CD4-positive, CD25-positive, alpha-beta regulatory T cell (primary cell): ENCODE measurements at regions not wholly inside any gene's neighbourhood (a gene's known extent, or its start where the extent isn't known, plus 50 kb on each side); places are given as distances from the start of the nearest gene placed in this dataset.

Experiments
- ATAC-seq, 2 donors: fragments of 150-1000 bp; cut with Tn5 transposase; one replicate each; pipeline ENCODE4 v1.10.0; 2021; ENCODE audit warnings: low read depth in 2 of 2, moderate number of reproducible peaks in 2 of 2, moderate library complexity in 1 of 2
- DNase-seq, 3 donors: peaks; one replicate each; pipeline versions ENCODE4 v3.0.0 to v3.0.0-alpha.2; 2012 to 2022; ENCODE audit warnings: mixed read lengths in 1 of 3
- H3K27ac ChIP-seq: one replicate; pipeline ENCODE4 v1.7.0; 2013; ENCODE audit warnings: mild to moderate bottlenecking, low read length; ENCODE audit not compliant: insufficient read depth, poor library complexity, severe bottlenecking
- H3K27me3 ChIP-seq: one replicate; pipeline ENCODE4 v1.7.0; 2013; ENCODE audit warnings: low read length; ENCODE audit not compliant: control insufficient read depth, insufficient read depth
- H3K36me3 ChIP-seq: one replicate; pipeline ENCODE4 v1.7.0; 2013; ENCODE audit warnings: mild to moderate bottlenecking, low read length, moderate library complexity; ENCODE audit not compliant: control insufficient read depth, insufficient read depth
- H3K4me1 ChIP-seq: 2 replicates; pipeline ENCODE4 v1.7.0; 2013; ENCODE audit warnings: mild to moderate bottlenecking, low read length; ENCODE audit not compliant: insufficient read depth, control insufficient read depth, poor library complexity, severe bottlenecking
- H3K4me3 ChIP-seq: one replicate; pipeline ENCODE4 v1.7.0; 2013; ENCODE audit warnings: low read depth, mild to moderate bottlenecking, low read length, moderate library complexity
- H3K9me3 ChIP-seq, 2 experiments: 1 replicate in 1 of 2; 2 replicates in 1 of 2; pipeline ENCODE4 v1.7.0; 2013; ENCODE audit warnings: low read length in 2 of 2, mild to moderate bottlenecking in 1 of 2, moderate library complexity in 1 of 2; ENCODE audit not compliant: control insufficient read depth in 2 of 2
- H3K27ac Mint-ChIP-seq, 3 donors: one replicate each; pipeline ENCODE4 v1.8.0; 2020 to 2022; ENCODE audit warnings: mild to moderate bottlenecking in 3 of 3, mixed read lengths in 3 of 3, moderate library complexity in 2 of 3
- H3K27me3 Mint-ChIP-seq: one replicate; pipeline ENCODE4 v1.8.0; 2022; ENCODE audit warnings: mild to moderate bottlenecking, mixed read lengths
- H3K36me3 Mint-ChIP-seq: one replicate; pipeline ENCODE4 v1.8.0; 2020; ENCODE audit warnings: mixed read lengths
- H3K4me1 Mint-ChIP-seq, 4 donors: one replicate each; pipeline ENCODE4 v1.8.0; 2020 to 2022; ENCODE audit warnings: mixed read lengths in 4 of 4, mild to moderate bottlenecking in 1 of 4
- H3K4me3 Mint-ChIP-seq, 4 donors: one replicate each; pipeline ENCODE4 v1.8.0; 2020 to 2022; ENCODE audit warnings: mild to moderate bottlenecking in 4 of 4, mixed read lengths in 4 of 4, moderate library complexity in 3 of 4
- H3K9me3 Mint-ChIP-seq, 7 donors: one replicate each; pipeline ENCODE4 v1.8.0; 2020 to 2022; ENCODE audit warnings: mixed read lengths in 7 of 7, mild to moderate bottlenecking in 3 of 7, moderate library complexity in 2 of 7

- no peaks in the 10 kb centered on the region for H3K36me3 Mint-ChIP-seq
- Histone ChIP-seq H3K36me3 (no peaks in the 10 kb centered on the region), H3K27ac (no peak overlapping the region), H3K27me3 (no peaks in the 10 kb centered on the region), H3K4me1 (no peaks in the 10 kb centered on the region), H3K4me3 (no peak overlapping the region), H3K9me3 (no peaks in the 10 kb centered on the region)
- H3K27ac Mint-ChIP-seq = no peak overlapping the region
- no peaks in the 10 kb centered on the region for H3K27me3 Mint-ChIP-seq
- no peak for ATAC-seq
- no peak overlapping the region for H3K4me3 Mint-ChIP-seq
- H3K4me1 Mint-ChIP-seq = no peaks in the 10 kb centered on the region
- H3K9me3 Mint-ChIP-seq = peaks cover 0 to 6% (median 1%) of the 10 kb centered on the region in 7 donors
- DNase-seq = no peak
Observed at GRCh38 chr6:22884456-22884855, 315.1 kb downstream of the HDGFL1 start.

- Mint-ChIP-seq H3K9me3 (peaks cover 0 to 6% (median 2%) of the 10 kb centered on the region in 7 donors), H3K27ac (no peak overlapping the region), H3K4me1 (no peaks in the 10 kb centered on the region), H3K36me3 (no peaks in the 10 kb centered on the region), H3K4me3 (no peak overlapping the region), H3K27me3 (no peaks in the 10 kb centered on the region)
- Histone ChIP-seq H3K4me1 (no peaks in the 10 kb centered on the region), H3K36me3 (no peaks in the 10 kb centered on the region), H3K27me3 (no peaks in the 10 kb centered on the region), H3K9me3 (no peaks in the 10 kb centered on the region), H3K4me3 (no peak overlapping the region), H3K27ac (no peak overlapping the region)
- ATAC-seq = no peak
- DNase-seq = no peak
Observed at GRCh38 chr6:22886650-22887581, 317.6 kb downstream of the HDGFL1 start.

DNA sequence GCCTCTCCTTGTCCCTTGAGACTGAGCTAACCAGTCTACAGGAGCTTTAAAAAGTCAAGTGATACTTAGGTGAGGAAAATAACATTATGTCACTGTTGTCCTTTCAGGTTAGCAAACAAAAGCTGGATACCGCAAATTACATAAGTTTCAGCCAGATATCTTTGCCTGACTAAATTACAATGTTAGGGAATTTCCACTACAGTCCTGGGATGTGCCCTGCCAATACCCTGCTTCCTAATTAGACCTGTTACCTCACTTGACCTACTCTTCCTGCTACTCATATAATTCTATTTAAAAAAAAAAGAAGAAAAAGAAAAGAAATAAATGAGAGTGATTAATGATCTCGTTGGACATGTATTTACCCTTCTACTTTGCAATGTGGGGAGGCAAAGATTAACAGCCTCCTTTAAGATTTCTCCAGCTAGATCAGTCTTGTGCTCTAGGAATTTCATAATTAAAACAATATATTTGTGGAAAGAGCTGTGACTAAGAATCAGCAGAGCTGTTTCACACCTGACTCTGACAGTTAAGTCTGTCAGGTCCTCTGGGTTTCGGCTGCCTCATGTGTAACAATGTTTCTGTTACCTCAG is 318.9 kb downstream of the HDGFL1 start:
- no peak overlapping the region for H3K27ac Mint-ChIP-seq

DNA sequence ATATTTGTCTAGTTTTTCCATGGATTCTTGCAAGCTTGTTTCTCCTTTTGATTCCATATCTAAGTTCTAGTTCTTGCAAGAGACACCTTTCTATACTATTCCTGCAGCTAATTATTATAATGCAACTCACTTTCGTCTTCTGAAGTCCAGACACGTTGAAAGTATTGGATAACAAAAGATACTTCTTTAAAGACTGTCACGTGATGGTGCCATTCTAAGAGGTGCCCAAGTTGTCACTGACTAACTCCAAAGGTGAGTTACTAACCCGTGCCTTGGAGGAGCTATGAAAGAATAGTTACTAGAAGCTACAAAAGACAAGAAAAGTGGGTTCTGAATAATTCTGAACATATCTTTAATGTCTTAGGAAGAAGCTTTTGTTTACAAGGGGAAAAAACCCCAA is 322.6 kb downstream of the HDGFL1 start:
- Histone ChIP-seq H3K4me3 (no peak overlapping the region), H3K27ac (no peak overlapping the region), H3K36me3 (no peaks in the 10 kb centered on the region), H3K9me3 (no peaks in the 10 kb centered on the region), H3K27me3 (no peaks in the 10 kb centered on the region), H3K4me1 (no peaks in the 10 kb centered on the region)
- Mint-ChIP-seq H3K4me3 (no peak overlapping the region), H3K27ac (no peak overlapping the region), H3K9me3 (peaks cover 0 to 4% (median 1%) of the 10 kb centered on the region in 7 donors), H3K4me1 (no peaks in the 10 kb centered on the region), H3K27me3 (no peaks in the 10 kb centered on the region), H3K36me3 (no peaks in the 10 kb centered on the region)
- no peak for ATAC-seq
- no peak for DNase-seq

More for the DNA sequence above, 318.9 kb downstream of the HDGFL1 start:
- H3K4me3 ChIP-seq = no peak overlapping the region
- DNase-seq (no peak), ATAC-seq (no peak)
- H3K4me3 Mint-ChIP-seq = no peak overlapping the region
- no peaks in the 10 kb centered on the region for H3K36me3 ChIP-seq
- no peaks in the 10 kb centered on the region for H3K27me3 Mint-ChIP-seq
- H3K27me3 ChIP-seq = no peaks in the 10 kb centered on the region
- H3K27ac ChIP-seq = no peak overlapping the region
- peaks cover 0 to 4% (median 2%) of the 10 kb centered on the region in 7 donors for H3K9me3 Mint-ChIP-seq
- H3K9me3 ChIP-seq = no peaks in the 10 kb centered on the region
- H3K36me3 Mint-ChIP-seq = no peaks in the 10 kb centered on the region
- H3K4me1 Mint-ChIP-seq = no peaks in the 10 kb centered on the region
- no peaks in the 10 kb centered on the region for H3K4me1 ChIP-seq

DNA sequence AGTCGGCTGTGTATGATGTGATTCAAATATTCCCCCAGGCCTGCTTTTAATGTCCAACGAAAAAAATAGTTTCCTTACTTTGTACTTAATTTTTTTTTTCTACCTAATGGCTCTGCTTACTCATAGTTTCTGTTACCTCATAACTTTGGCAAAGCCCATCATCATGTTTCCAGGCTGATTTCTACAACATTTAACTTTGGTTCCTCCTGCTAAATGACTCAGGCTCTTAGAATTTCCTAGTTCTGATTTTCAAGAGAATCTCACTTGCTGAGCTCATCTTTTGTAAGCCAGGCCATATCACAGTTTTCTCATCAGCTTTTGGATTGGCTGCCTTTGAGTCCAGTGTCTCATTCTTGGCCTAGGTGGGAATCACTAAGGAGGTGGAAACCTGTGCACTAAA is 323.1 kb downstream of the HDGFL1 start:
- Mint-ChIP-seq H3K4me3 (no peak overlapping the region), H3K4me1 (no peaks in the 10 kb centered on the region), H3K27me3 (no peaks in the 10 kb centered on the region), H3K9me3 (peaks cover 0 to 4% (median 1%) of the 10 kb centered on the region in 7 donors), H3K27ac (no peak overlapping the region), H3K36me3 (no peaks in the 10 kb centered on the region)
- Histone ChIP-seq H3K27me3 (no peaks in the 10 kb centered on the region), H3K4me3 (no peak overlapping the region), H3K9me3 (no peaks in the 10 kb centered on the region), H3K4me1 (no peaks in the 10 kb centered on the region), H3K36me3 (no peaks in the 10 kb centered on the region), H3K27ac (no peak overlapping the region)
- no peak for ATAC-seq
- no peak for DNase-seq

DNA sequence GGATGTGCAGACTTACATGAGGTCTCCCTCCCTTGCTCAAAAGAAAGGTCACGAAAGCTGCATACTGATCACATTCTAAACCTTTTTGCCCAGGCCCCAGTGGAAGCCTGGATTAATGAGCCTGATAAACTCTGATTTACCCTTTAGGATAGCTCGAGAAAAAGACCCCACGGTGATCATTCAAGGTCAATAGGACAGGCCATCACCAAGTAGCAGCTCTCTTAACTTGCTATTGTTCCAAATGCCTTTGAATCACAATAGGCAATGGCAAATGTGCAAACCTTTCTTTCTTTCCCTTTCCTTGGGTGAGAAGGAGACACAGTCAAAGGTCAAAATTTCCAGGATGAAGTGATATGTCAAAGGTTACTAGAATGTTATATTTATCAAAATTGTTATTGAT is 327.3 kb downstream of the HDGFL1 start:
- H3K27me3 ChIP-seq = no peaks in the 10 kb centered on the region
- no peaks in the 10 kb centered on the region for H3K4me1 ChIP-seq
- H3K9me3 Mint-ChIP-seq = peaks cover 0 to 4% (median 0%) of the 10 kb centered on the region in 7 donors
- H3K4me1 Mint-ChIP-seq = no peaks in the 10 kb centered on the region
- H3K4me3 Mint-ChIP-seq = no peak overlapping the region
- no peak overlapping the region for H3K27ac ChIP-seq
- H3K9me3 ChIP-seq = no peaks in the 10 kb centered on the region
- H3K27ac Mint-ChIP-seq = no peak overlapping the region
- DNase-seq (no peak), ATAC-seq (no peak)
- no peaks in the 10 kb centered on the region for H3K36me3 Mint-ChIP-seq
- H3K27me3 Mint-ChIP-seq = no peaks in the 10 kb centered on the region
- H3K36me3 ChIP-seq = no peaks in the 10 kb centered on the region
- H3K4me3 ChIP-seq = no peak overlapping the region

DNA sequence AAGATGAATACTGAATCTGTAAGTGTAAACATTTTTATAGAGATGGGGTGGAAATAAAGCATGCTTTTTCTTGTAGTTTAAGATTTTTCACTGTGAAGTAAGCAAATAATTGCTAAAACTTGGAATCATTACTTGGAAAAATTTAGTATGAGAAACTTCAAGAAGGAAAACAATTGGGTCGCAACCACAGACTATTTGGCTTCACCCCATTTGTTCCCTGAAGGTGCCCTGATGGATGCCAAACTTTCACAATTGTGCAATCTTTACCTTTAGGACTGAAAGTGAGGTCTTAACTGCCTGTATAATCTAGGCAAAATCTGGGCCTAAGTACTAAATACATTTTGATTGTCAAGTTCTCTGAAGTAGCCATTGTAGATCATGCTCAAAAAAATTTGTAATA is 330.1 kb downstream of the HDGFL1 start:
- Mint-ChIP-seq H3K9me3 (peaks cover 0 to 4% (median 0%) of the 10 kb centered on the region in 7 donors), H3K4me3 (no peak overlapping the region), H3K36me3 (no peaks in the 10 kb centered on the region), H3K27me3 (no peaks in the 10 kb centered on the region), H3K4me1 (no peaks in the 10 kb centered on the region), H3K27ac (no peak overlapping the region)
- H3K27ac ChIP-seq = no peak overlapping the region
- H3K4me1 ChIP-seq = no peaks in the 10 kb centered on the region
- H3K4me3 ChIP-seq = no peak overlapping the region
- no peaks in the 10 kb centered on the region for H3K9me3 ChIP-seq
- DNase-seq = no peak
- no peaks in the 10 kb centered on the region for H3K36me3 ChIP-seq
- no peaks in the 10 kb centered on the region for H3K27me3 ChIP-seq
- ATAC-seq = no peak

- Histone ChIP-seq H3K4me3 (no peak overlapping the region), H3K4me1 (no peaks in the 10 kb centered on the region), H3K36me3 (no peaks in the 10 kb centered on the region), H3K27ac (no peak overlapping the region), H3K9me3 (no peaks in the 10 kb centered on the region), H3K27me3 (no peaks in the 10 kb centered on the region)
- ATAC-seq (no peak), DNase-seq (no peak)
- no peaks in the 10 kb centered on the region for H3K4me1 Mint-ChIP-seq
- no peak overlapping the region for H3K27ac Mint-ChIP-seq
- H3K4me3 Mint-ChIP-seq = no peak overlapping the region
- peaks cover 2 to 11% (median 4%) of the 10 kb centered on the region in 7 donors for H3K9me3 Mint-ChIP-seq
- no peaks in the 10 kb centered on the region for H3K36me3 Mint-ChIP-seq
- no peaks in the 10 kb centered on the region for H3K27me3 Mint-ChIP-seq
Observed at GRCh38 chr6:22903826-22904225, 334.5 kb downstream of the HDGFL1 start.
